NCI-H2227 treated with DMSO at 0.1 percent for 48 hours (cell line): ENCODE measurements at regions not wholly inside any gene's neighbourhood (a gene's known extent, or its start where the extent isn't known, plus 50 kb on each side); places are given as distances from the start of the nearest gene placed in this dataset.
"Not testable (repeated sequence)": the region's sequence is repeated elsewhere in the genome, so short reads cannot be mapped to it uniquely, and the experiment has no call there.

Source experiments
- DNase-seq: peaks from one replicate; lab custom pipeline; 2025; lab: John Stamatoyannopoulos, UW

DNA sequence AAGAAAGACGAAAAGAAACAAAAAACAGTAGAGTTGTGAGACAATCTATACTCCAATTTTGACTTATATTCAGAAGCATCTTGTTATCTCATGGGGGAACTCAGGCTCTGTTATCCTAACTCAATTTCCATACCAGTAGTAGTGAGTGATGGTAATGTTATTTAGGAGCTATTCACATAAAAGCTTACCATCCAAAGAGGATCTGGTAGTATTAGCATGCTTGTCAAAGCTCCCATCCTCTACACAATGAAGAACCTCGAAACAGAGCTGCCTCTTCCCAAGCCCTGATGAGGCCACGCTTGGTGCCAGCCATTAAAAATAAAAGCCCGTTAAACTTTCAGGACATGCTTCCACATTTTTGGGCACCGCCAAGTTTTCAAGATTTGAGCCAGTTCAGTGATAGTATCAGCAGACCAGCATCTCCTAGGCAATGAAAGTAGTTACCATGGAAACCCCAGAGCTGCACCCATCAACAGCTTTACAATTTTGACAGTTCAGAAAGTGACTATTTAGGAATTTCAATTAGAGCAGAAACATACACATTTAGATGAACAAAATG, 173.3 kb downstream of the CD83 start:
- DNase-seq = no peak

DNA sequence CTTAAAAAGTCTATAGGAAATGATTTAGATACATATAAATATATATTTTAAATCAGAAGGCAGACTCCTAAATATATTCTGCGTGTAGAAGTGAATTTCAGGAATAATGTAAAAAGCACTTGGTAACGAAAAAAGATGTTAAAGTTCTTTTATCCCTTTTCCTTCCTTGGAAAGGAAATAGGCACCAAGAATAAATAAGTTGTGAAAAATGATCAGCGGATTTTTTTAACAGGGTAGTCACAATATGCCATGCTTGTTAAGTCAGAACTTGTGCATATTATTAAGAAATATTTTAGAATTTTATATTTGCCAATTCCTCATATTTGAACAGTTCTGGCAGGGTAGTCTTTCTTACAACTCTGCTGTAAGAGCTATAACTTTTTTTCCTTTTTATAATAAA, 173.8 kb downstream of the CD83 start:
- DNase-seq = no peak

DNA sequence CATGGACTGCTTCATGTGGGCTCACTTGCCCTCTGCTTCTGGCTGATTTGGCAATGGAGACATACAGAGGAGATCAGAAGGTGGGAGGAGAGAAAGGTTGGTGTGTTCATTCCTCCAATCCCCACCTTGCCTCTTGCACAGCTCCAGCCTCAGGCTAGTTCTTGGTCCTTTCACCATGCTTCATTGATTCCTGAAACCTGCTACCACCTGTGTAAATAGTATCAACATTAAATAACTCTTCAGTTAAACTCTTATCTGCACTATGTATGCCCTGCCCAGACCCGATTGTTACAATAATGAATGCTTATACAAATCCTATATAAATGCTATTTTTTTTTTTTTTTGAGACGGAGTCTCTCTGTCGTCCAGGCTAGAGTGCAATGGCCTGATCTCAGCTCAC, 174.5 kb downstream of the CD83 start:
- DNase-seq = no peak

DNA sequence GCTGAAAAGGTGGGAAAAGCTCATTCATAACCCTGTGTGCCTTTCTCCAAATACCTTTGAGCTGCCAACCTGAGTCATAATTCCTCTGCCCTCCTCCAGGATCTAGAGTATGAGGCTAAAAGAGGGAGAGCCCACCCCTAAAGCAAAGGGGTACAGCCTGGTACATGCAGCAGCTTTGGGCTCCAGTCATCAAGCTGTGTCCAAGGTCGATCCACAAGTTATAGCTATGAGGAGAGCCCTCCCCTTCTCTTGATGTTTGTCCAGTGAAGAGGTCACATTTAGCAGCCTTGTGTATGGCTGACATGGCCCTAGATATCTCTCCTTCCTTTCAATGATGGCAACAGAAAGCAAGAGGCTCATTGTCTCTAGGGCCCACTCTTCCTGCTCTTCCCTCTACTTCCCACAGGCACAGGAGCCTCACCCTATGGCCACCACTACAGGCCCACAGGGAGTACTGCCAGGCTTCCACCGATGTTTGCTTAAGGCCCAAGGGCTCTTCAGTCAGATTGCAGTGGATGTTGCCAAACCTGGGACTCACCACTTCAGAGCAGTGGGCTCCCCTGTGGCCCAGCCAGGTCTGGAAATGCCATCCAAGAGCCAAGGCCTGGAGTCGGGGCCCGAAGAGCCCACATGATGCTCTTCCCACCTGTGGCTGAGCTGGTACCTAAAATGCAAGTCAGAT, 176.8 kb downstream of the CD83 start:
- no peak for DNase-seq

DNA sequence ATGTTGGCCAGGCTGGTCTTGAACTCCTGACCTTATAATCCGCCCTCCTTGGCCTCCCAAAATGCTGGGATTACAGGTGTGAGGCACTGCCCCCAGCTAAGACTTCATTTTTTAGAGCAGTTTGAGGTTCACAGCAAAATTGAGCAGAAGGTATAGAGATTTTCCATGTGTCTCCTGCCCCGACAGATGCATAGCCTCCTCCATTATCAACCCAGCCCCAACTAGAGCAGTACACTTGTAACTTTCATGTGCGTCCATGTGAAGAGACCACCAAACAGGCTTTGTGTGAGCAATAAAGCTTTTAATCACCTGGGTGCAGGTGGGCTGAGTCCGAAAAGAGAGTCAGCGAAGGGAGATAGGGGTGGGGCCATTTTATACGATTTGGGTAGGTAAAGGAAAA, 179.1 kb downstream of the CD83 start:
- not testable (repeated sequence) for DNase-seq

DNA sequence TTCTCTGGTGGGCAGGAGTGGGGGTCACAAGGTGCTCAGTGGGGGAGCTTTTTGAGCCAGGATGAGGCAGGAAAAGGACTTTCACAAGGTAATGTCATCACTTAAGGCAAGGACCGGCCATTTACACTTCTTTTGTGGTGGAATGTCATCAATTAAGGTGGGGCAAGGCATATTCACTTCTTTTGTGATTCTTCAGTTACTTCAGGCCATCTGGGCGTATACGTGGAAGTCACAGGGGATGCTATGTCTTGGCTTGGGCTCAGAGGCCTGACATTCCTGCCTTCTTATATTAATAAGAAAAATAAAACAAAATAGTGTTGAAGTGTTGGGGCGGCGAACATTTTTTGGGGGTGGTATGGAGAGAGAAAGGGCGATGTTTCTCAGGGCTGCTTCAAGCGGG, 179.5 kb downstream of the CD83 start:
- DNase-seq = not testable (repeated sequence)

DNA sequence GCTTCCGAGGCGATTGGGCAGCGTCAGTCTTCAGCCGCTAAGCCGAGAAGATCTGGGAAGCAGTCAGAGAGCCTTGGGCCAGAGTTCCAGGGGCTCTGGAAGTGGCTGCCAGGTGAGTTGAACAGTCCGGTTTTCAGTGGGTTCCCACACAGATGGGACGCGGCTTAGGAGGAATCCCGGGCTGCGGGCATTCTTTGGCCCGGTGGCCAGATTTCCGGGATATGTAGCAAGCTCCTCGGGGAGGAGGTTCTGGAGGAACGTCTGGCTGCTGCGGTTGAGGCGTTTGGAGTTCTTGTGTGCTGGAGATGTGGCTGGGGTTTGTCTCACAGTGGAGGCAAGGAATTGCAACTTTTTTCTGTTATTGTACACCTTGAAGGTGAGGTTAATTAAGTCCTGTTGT, 182.6 kb downstream of the CD83 start:
- not testable (repeated sequence) for DNase-seq

DNA sequence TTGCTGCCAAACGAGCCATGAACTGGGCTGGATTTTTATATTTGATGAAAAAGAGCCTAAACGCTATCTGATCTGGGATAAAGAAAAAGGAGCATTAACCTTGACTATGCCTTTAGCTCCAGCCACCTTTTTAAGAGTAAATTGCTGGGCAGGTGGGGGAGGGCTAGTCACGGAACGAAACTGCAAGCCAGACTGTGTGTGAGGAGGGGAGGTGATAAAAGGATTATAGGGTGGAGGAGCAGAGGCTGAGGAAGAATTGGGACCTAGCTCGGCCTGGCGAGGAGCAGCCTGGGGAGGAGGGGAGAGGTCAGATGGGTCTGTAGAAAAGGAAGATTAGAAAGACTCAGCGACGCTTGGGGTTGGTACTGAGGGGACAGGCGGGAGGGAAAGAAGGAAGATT, 183.1 kb downstream of the CD83 start:
- DNase-seq = not testable (repeated sequence)

DNA sequence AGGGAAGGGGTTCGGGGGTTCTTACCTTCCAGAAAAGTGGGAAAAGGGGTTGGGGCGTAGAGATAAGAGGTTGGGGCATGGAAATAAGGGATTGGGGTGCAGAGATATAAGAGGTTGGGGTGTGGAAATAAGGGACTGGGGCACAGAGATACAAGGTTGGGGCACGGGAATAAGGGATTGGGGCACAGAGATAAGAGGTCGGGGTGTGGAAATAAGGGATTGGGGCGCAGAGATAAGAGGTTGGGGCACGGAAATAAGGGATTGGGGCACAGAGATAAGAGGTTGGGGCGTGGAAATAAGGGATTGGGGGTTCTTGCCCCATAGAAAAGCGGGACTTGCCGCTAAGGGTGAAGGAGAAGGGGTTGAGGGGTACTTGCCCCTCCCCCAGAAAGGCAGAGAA, 183.9 kb downstream of the CD83 start:
- DNase-seq = not testable (repeated sequence)

DNA sequence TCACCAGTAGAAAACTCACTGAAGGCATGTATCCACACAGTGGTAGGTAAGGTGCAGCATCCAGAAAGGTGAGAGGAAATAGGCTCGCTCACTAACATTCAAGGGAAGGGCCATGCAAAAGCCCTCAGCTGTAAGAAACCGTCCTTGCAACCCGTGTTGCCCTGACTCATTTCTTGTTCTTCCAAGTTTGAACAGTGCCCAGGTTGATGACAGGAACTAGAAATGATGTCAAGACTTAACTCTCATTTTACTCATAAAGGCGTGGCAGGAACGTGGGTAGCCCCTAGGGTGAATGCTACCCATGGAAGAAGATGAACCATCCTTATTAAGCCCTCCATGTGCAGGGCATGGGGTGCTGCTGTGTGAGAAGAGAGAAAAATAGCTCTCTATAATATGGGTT, 187.6 kb downstream of the CD83 start:
- DNase-seq = no peak

DNA sequence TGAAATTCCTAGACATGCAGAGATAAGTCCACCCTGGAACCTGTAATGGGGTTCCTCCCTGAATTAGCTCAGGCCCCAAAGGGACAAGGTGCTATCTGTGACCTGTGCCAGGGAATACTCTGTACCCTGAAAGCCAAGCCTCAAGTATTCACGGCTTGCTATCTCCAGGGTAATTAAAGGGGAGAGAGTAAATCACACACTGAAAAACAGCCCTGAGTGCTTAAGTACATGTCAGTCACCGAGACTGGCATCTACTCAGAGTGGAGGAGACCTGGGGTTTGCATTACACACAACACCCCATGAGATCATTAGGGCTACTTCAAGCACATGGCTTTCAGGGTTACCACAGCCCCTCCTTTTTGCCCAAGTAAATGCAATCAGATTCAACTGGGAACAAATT, 188.1 kb downstream of the CD83 start:
- DNase-seq = peak; percentile 76

DNA sequence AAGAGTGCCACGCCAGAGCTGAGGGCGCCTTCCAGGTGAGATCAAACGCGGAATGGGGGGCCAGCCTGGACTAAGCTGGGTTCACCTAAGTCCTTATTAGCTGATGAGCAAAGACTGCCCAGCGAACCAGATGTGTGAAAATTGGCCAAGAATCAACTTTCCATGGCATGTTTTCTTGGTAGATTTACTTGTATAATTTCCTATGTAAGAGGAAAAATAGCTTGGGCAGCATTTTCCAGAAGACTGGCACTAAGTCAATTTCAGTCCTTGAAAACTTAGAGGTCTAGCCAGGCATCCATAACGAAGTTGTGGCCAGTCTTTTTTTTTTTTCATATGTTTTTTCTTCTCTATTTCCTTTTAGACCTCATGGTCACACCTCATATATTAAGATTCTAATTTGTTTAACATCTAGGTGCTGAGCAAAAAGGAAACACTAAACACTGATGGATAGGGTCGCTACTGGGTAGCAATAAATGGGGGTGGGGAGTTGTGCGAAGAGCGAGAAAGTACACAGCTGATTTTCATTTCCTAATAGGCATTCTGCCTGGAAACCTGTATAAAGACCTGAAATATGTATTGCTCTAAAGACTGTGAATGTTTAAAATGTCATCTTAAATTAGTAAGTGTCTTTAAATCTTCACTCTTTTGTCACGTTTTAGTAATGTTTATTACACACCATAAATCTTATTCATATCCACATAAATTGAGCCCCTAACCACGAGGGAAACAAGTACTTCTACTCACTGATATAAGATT, 188.8 kb downstream of the CD83 start:
- DNase-seq = no peak

DNA sequence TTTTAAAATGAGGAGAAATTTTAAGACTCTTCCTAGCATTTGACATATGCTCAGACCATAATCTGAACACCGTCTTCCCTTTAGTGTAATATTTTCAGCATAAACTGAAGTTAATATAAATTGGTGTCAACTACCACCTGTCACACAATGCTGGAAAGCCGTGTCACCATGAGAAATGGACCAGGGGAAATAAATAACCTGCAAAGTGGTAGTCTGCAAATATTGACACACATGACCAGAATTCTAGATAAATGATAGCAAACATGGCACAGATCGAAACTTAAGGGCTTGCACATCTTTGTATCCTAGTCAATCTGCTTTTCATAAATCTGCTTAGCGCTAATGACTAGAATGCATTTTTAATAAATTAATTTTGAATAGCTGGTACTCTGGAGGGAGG, 191.9 kb downstream of the CD83 start:
- peak; percentile 14 for DNase-seq

DNA sequence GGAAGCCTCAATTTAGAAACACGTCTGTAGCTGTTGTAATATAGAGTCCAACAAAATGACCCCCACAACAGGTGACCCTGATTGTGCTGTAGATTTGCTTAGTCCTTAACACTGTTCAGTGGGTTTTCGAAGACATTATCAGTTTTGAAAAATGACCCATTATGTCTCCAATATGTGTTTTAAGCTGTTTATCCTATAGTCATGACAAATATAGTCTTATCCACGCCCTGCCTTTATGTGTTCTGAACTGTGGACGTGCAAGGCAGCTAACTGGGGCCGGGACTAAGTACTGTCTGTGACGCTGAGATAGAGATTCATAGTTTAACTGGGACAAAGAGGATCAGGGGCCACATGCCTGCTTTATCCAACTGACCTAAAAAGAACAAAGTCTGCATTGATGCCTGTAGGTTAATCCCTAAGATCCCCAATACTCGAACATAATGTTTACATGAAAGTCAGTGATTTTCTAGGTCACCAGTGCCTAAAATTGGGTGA, 192.4 kb downstream of the CD83 start:
- DNase-seq = no peak

DNA sequence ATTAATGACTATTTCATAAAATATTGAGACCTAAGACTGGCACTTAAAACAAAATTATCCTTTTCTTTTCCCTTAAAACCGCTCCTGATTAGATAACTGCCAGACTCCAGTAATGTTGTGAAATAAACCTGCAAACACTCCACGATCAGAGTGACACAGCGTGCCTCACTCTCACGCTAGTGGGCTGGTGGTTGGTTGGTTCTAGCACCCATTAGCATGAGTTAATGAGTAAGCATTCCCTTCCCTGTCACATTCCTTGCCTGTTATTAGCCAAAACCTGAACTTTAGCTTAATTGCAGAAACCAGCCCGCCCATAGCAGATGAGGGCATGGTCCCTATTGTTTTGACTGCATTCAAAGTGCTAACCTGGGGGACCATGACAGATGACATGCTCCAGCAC, 193.4 kb downstream of the CD83 start:
- DNase-seq = no peak

DNA sequence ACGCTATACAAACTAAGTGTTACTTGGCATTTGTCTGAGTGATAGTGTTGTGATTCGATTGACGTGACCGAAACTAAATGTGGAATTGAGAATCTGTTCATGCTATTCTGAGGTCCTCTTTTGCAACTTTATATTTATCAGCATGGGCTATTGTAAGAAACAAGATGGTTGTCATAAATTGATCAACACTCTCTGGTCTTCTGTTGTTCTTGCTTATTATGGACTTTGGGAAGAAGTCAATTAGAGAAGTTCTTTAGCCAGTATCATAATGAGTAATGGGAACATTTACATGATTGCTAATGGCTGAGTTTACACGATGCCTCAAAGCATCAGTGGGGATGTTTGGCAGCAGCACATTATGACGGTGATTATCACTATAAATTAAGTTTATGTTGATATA, 195.0 kb downstream of the CD83 start:
- DNase-seq = no peak

DNA sequence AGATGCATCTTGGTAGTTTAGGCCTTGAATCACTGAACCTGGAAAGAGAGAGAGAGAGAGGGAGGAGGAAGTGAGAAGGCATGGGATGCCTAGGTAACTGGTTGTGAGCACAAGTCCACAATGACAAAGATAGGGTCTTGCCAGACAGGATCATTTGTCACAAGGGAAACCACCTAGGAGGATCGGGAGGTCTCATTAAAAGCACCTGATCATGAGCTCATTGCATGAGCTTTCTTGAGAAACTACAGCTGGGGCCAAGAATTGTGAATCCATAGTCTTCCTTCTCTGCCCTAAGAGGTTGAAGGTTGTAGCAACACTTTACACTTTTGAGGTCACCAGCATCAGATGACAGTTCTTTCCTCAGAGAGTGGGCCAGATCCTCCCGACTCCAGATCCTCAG, 195.7 kb downstream of the CD83 start:
- no peak for DNase-seq

DNA sequence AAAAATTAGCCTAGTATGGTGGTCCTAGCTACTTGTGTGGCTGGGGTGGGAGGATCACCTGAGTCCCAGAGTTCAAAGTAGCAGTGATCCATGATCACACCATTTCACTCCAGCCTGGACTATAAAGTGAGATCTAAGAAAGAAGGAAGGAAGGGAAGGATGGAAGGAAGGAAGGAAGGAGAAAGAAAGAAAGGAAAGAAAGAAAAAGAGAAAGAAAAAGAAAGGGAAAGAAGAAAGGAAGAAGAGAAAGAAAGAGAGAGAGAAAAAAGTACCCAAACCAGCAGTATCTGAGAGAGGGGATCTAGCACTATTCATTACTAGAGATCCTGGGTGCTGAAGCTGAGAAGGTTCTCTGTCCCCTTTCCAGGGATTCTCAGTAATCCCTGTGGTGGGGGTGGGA, 197.8 kb downstream of the CD83 start:
- DNase-seq = no peak

DNA sequence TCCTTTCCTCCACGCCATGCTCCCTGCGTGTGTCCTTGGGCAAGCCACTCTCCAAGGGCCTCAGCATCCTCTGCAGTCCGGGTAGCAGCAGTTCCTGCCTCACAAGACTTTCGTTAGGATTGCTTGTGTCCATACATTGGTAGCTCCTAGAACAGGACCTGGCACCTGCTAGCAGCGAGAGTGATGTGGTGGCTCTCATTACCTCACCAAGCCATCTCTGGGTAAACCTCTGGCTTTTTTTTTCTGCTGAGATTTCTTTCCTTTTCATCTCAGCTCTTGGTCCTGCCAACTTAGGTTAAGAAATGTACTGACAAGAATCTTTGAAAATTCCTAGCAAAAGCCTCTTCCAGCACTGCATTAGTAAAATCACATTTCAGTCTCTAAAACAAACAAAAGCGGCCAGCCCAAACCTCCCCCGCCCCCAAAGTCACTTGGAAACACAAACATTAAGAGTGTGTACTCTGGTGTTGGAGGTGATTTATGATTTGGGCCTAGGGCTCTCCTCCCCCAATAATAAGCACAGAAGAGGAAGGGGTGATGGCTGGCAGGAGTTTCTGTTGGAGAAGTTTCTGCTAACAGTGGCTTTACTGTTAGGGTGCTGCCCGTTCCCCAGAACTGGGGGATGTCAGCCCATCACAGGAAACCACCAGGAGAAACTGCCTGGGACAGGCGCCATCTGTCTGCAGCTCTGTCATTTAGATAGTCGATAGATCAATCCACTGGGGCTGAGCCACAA, 199.2 kb downstream of the CD83 start:
- DNase-seq = peak; percentile 44

DNA sequence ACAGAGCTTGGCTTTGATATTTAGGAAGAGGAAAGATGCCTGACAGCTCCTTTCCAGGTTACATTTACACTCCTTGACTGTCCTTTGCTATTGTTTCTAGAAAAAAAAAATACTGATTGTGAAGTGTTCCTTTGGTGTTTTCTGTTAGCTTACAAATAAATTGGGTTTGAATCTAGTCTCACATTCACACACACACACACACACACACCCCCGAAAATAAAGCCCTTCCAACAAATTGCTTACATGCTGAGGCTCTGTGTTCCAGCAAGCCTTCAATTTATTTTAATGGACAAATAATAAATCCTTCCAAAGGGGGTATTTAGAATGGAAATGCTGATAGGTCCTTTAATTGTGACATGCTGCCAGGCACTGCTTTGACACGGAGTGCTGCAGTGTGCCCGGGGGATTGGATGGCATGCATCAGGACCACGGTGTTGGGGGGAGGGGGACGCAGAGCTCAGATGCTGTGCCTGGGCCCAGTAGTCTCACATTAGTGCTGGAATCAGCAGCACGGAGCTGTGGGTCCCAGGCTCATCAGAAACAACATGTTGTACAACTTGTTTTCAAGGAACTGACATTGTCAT, 199.9 kb downstream of the CD83 start:
- DNase-seq = peak; percentile 53

DNA sequence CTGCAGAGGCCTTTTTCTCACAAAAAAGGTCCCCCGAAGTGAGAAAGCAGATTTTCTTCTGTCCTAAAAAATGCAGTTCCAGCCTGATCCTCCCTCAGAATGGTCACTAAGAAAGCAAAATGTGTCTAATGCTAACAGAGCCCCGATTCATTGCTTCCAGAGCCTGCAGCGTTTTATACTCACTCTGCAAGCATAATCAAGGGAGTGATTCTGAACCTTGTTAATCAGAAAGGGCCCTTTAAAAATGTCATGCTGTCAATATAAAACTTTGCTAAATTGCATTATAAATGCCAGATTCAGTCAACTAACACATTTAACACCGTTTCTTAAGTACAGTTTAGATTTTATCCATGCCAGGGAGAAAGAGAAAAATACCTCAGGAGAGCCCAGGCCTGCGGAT, 202.8 kb downstream of the CD83 start:
- no peak for DNase-seq
